ENCODE measurements at regions not wholly inside any gene's neighbourhood (a gene's known extent, or its start where the extent isn't known, plus 50 kb on each side); places are given as distances from the start of the nearest gene placed in this dataset.

DNA sequence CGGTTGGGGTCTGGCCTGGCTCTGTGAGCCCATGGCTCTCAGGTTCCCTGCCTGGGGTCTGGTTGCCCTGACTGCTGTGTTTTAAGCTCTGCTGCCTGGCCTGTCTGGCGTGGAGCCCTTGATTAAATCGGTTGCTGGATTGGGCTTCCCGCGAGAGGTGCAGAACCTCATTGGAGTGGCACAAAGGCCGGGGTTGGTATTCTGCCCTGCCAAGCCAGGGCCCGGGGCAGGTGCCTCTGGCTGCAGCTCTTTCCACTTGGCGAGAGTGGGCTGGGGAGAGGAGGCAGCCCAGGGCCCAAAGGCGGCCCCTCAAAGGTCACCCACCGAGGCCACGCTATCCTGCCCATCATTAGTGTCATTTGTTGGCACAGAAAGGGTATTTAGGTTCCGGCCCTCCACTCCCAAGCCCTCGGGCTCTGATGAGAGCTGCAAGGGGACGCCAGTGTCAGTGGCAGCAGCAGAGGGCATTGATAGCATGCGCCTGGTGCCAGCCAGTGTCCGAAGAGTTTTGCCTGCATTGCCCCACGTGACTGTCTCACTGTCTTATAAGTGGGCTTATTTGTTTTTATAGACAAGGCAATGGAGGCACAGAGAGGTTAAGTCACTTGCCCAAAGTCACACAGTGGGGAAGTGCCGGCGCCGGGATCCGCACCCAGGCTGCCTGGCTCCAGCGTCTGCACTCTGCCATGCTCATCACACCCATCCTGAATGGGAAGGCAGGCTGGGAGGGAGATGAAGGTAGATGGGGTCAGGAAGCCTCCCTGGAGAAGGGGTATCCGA, 68.0 kb upstream of the CIBAR2 start:
- H3K4me3 ChIP-seq (replicated peaks; ENCODE audit: low read depth, low read length), result no peak overlapping the region
- no peaks in the 10 kb centered on the region; the same call in none of the 2 replicates for H3K36me3 ChIP-seq (ENCODE audit: control insufficient read depth, insufficient read depth, low read length)
- TF ChIP-seq, protein P1, sequence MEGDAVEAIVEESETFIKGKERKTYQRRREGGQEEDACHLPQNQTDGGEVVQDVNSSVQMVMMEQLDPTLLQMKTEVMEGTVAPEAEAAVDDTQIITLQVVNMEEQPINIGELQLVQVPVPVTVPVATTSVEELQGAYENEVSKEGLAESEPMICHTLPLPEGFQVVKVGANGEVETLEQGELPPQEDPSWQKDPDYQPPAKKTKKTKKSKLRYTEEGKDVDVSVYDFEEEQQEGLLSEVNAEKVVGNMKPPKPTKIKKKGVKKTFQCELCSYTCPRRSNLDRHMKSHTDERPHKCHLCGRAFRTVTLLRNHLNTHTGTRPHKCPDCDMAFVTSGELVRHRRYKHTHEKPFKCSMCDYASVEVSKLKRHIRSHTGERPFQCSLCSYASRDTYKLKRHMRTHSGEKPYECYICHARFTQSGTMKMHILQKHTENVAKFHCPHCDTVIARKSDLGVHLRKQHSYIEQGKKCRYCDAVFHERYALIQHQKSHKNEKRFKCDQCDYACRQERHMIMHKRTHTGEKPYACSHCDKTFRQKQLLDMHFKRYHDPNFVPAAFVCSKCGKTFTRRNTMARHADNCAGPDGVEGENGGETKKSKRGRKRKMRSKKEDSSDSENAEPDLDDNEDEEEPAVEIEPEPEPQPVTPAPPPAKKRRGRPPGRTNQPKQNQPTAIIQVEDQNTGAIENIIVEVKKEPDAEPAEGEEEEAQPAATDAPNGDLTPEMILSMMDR (IDR thresholded peaks at IDR 0.05; ENCODE audit: insufficient read depth, low read length, poor library complexity, severe bottlenecking), result no peak
- H3K27me3 ChIP-seq (replicated peaks; ENCODE audit: control insufficient read depth, insufficient read depth, low read length), result no peaks in the 10 kb centered on the region
- no peak for DNase-seq (ENCODE audit: extremely low read depth, insufficient read length)

DNA sequence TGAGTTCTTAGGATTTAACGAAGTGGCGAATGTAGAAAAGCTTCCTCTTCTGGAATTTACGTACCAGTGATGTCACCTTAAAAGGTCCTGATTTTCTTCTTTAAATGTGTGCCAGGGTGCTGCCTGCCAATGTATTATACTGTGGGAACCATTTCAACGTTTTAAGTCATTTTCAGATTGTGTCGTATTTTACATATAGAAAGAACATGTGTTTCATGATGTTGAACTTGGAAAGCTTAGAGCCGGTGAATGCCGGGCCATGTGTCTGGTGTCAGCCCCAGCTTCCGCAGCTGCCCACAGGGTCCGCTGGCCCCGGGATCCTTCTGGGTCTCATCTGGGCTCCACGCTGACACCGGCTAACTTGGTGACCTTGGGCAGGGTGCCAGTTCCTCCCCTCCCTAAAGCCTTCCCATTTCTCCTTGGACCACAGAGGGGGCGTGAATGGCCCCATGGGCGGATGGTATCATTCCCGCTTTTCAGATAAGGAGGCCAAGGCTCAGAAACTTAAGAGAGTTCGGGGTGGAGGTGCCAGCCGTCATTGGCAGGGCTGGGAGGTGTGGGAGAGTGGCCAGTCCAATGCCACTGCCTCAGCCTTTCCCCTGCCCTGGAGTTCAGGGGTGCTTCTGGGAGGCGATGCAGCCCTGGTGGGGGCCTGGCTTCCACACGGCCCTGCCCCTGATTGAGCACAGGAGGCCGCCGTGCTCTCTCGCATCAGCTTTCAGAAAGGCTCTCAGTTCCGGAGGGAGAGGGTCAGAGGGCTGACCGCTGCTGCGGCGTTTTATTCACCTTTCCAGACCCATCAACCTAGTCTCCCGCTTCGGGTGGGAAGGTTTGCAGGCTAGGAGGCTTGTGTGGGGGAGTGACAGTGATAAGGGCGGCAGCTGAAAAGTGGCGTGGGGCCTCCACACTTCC, 68.8 kb upstream of the CIBAR2 start:
- Histone ChIP-seq H3K4me3 (replicated peaks; ENCODE audit: low read depth, low read length) (no peak overlapping the region), H3K36me3 (ENCODE audit: control insufficient read depth, insufficient read depth, low read length) (no peaks in the 10 kb centered on the region; the same call in none of the 2 replicates), H3K27me3 (replicated peaks; ENCODE audit: control insufficient read depth, insufficient read depth, low read length) (no peaks in the 10 kb centered on the region)

DNA sequence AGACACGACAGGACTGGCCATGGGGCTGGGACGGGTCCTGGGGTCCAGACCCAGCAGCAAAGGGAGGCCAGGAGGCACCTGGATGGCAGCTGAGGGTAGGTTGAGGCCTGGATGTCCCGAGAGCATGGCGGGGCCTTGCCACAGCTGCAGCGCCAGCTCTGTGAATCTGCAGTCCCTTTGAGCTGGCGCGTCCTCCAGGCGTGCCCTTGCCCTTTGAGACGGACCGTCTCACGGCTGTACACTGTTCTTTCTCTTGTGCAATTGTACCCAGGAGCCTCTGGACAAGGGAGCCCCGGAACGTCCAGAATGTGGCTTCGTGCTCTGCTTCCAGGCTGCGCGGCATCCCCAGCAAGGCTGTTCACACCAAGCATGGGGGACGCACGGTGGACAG, 69.5 kb upstream of the CIBAR2 start:
- TF ChIP-seq, protein P1 (IDR thresholded peaks at IDR 0.05; ENCODE audit: insufficient read depth, low read length, poor library complexity, severe bottlenecking), result no peak
- no peak for DNase-seq (ENCODE audit: extremely low read depth, insufficient read length)
- H3K36me3 ChIP-seq (ENCODE audit: control insufficient read depth, insufficient read depth, low read length), result no peaks in the 10 kb centered on the region; the same call in none of the 2 replicates
- no peaks in the 10 kb centered on the region for H3K27me3 ChIP-seq (replicated peaks; ENCODE audit: control insufficient read depth, insufficient read depth, low read length)
- H3K4me3 ChIP-seq (replicated peaks; ENCODE audit: low read depth, low read length), result no peak overlapping the region

More for the DNA sequence above, 68.8 kb upstream of the CIBAR2 start:
- TF ChIP-seq, protein P1 (IDR thresholded peaks at IDR 0.05; ENCODE audit: insufficient read depth, low read length, poor library complexity, severe bottlenecking), result no peak
- no peak for DNase-seq (ENCODE audit: extremely low read depth, insufficient read length)

DNA sequence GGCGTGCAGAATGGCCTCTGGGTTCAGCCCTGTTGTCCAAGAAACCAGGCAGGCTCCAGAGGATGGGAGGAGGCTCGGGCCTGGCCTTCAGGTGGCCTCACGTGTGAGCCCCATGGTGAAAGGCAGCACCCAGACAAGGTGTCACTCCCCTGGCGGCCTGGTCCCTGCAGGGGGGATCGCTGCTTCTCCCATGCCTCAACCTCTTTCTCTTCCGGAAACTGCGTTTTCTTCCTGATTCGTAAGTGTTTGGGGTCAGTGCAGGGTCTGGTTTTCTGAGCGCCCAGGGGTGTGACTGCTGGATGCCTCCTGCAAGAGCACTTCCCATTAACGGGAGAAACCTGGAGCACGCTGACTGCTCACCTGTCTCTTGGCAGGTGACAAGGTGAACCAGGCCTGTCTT, 70.0 kb upstream of the CIBAR2 start:
- no peaks in the 10 kb centered on the region for H3K27me3 ChIP-seq (replicated peaks; ENCODE audit: control insufficient read depth, insufficient read depth, low read length)
- TF ChIP-seq, protein P1 (IDR thresholded peaks at IDR 0.05; ENCODE audit: insufficient read depth, low read length, poor library complexity, severe bottlenecking), result no peak
- H3K4me3 ChIP-seq (replicated peaks; ENCODE audit: low read depth, low read length), result no peak overlapping the region
- DNase-seq (ENCODE audit: extremely low read depth, insufficient read length), result no peak
- H3K36me3 ChIP-seq (ENCODE audit: control insufficient read depth, insufficient read depth, low read length), result no peaks in the 10 kb centered on the region; the same call in 1 of the 2 replicates

DNA sequence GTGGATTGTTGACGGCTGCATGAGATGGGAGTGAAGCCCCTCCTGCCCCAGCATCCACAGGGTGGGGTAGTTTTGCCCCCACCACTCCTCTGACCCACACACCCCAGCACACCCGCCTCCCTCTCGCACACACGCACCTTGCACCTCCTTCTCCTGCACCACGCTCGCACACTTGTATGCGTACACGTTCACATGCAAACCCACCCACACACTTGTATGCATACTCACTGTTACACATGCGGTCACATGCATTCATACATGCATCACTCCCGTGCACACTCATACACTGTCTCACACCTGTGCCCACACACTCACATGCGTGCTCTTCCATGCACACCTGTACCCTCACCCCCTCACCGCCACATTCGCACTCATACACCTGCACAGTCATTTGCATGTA, 70.5 kb upstream of the CIBAR2 start:
- H3K36me3 ChIP-seq (ENCODE audit: control insufficient read depth, insufficient read depth, low read length), result no peaks in the 10 kb centered on the region; the same call in 1 of the 2 replicates

More for the DNA sequence above, 70.5 kb upstream of the CIBAR2 start:
- DNase-seq (ENCODE audit: extremely low read depth, insufficient read length), result no peak
- no peak overlapping the region for H3K4me3 ChIP-seq (replicated peaks; ENCODE audit: low read depth, low read length)
- TF ChIP-seq, protein P1 (IDR thresholded peaks at IDR 0.05; ENCODE audit: insufficient read depth, low read length, poor library complexity, severe bottlenecking), result no peak
- no peaks in the 10 kb centered on the region for H3K27me3 ChIP-seq (replicated peaks; ENCODE audit: control insufficient read depth, insufficient read depth, low read length)
